ENCODE measurements at regions not wholly inside any gene's neighbourhood (a gene's known extent, or its start where the extent isn't known, plus 50 kb on each side); places are given as distances from the start of the nearest gene placed in this dataset.

DNA sequence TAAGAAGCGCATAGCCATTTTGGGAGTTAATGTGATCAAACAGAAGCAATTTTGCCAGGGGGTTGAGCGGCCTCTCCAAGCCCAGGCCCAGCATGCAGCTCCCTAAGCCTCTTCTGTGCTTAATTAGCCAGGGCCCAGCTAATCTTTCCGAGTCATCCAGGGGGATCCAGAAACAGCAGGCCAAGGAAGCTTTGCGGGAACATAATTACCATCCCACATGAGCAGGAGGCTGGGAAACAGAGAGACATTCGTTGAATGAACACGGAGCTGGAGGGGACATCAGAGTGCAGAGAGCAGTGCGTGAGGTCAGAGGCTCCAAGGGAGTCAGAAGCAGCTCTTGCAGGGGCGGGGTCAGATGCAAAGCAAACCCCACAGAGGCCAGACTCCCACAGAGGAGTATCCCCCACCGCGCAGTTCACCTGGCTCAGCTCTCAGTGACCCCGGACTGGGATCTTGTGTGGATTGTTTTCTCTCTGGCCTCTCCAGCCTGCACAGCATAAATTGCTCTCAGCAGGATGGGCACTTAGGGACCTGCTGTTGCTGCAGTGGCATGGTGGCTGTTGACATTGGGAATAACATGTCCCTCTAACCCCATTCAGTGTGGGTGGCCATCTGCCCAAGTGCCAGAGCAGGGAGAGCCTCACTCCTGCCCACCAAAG is 657.4 kb downstream of the AJAP1 start:
- TF ChIP-seq, protein P1, sequence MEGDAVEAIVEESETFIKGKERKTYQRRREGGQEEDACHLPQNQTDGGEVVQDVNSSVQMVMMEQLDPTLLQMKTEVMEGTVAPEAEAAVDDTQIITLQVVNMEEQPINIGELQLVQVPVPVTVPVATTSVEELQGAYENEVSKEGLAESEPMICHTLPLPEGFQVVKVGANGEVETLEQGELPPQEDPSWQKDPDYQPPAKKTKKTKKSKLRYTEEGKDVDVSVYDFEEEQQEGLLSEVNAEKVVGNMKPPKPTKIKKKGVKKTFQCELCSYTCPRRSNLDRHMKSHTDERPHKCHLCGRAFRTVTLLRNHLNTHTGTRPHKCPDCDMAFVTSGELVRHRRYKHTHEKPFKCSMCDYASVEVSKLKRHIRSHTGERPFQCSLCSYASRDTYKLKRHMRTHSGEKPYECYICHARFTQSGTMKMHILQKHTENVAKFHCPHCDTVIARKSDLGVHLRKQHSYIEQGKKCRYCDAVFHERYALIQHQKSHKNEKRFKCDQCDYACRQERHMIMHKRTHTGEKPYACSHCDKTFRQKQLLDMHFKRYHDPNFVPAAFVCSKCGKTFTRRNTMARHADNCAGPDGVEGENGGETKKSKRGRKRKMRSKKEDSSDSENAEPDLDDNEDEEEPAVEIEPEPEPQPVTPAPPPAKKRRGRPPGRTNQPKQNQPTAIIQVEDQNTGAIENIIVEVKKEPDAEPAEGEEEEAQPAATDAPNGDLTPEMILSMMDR (conservative IDR thresholded peaks at IDR 0.05; ENCODE audit: low read length), result no peak
- no peak overlapping the region for H3K4me3 ChIP-seq (ENCODE audit: low read length)
- no peak for DNase-seq (ENCODE audit: low read depth)

DNA sequence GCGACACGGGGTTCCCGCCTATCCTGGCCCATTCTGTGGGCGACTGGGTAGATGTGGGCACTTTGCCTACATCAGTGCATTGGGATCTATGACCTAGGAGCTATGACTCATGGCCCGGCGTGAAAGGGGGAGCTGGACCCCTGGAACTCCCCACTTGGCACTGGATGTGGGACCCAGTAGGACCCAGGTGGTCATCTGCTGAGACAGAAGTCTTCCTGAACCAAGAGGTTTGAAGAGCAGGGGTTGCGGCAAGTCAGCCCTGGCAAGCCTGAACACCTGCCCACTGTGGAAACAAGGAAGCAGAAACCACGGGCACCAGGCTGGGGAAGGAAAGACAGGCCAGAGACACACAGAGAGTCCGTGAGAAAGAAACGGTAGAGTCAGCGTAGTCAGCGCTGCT is 656.7 kb downstream of the AJAP1 start:
- no peak overlapping the region for H3K4me3 ChIP-seq (ENCODE audit: low read length)
- TF ChIP-seq, protein P1 (conservative IDR thresholded peaks at IDR 0.05; ENCODE audit: low read length), result no peak
- no peak for DNase-seq (ENCODE audit: low read depth)

DNA sequence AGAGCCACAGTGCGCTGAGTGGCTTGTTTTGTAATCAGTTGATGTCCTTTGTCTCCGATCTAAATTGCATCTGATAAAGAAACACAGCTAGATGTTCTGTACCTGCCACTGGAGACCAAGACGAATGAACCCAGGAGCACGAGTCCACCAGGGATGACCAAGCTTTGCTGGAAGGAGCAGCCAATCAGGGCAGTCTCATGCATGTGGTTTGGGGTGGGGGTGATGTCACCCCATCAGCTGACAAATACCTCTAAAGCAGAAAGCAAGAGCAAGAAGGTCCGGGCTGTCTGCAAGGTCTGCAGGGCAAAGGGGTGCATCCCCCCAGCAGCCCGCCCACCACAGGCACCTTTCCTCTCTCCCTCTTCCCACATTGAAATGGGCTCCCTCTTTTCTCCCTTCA is 653.8 kb downstream of the AJAP1 start:
- no peak overlapping the region for H3K4me3 ChIP-seq (ENCODE audit: low read length)
- TF ChIP-seq, protein P1 (conservative IDR thresholded peaks at IDR 0.05; ENCODE audit: low read length), result no peak
- no peak for DNase-seq (ENCODE audit: low read depth)

DNA sequence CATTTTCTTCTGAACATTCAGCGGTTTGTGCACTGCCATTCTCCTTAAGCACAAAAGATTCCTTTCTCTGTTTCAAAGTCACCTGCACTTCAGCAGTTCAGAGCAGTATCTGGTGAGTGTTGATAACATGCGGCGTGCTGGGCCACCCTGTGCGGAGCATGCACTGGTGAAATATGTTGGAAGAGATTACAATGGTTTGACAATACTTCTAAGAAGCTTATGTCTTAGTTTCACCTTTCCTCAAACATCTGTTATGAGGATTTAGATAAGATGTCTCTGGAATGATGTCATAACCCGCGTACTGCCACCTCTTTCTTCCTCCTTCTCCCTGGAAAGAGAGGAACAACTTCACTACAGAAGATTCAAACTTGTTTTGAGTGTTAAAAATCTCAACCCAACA is 650.3 kb downstream of the AJAP1 start:
- no peak overlapping the region for H3K4me3 ChIP-seq (ENCODE audit: low read length)
- TF ChIP-seq, protein P1 (conservative IDR thresholded peaks at IDR 0.05; ENCODE audit: low read length), result no peak
- no peak for DNase-seq (ENCODE audit: low read depth)

DNA sequence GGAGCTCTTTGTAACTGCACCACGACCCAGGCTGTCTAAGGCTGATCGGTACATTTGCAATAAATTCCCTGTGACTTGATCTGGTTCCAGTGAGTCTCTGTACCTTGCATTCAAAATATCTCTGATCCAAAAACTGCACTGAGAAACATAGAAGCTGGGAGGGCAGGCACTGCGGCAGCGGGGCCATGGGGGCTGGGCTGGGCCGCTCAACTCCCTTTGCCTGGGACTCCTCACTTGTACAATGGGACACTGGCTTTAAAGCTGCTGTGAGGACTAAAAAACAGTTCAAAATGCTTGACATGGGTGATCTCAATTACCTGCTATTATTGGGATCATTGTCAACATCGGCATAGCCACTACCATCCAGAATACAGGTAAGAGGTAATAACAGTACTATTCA is 644.0 kb downstream of the AJAP1 start:
- no peak for DNase-seq (ENCODE audit: low read depth)
- H3K4me3 ChIP-seq (ENCODE audit: low read length), result no peak overlapping the region
- TF ChIP-seq, protein P1 (conservative IDR thresholded peaks at IDR 0.05; ENCODE audit: low read length), result no peak

DNA sequence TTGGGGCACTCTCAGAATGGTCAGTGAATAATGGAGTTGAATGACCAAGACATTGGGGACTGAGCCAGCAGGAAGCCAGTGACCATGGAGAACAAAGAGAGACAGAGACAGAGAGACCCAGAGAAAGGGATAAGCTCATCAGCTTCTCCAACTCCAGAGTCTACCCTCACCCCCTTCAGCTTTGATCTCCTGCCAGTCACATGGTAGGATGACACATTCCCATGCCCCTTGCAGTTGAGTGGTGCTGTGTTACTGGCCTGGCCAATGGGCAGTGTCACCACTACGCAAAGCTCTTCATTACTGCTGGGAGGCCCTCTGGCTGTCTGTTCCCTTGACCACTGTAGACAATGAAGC is 643.5 kb downstream of the AJAP1 start:
- H3K4me3 ChIP-seq (ENCODE audit: low read length), result no peak overlapping the region
- TF ChIP-seq, protein P1 (conservative IDR thresholded peaks at IDR 0.05; ENCODE audit: low read length), result no peak
- DNase-seq (ENCODE audit: low read depth), result no peak

DNA sequence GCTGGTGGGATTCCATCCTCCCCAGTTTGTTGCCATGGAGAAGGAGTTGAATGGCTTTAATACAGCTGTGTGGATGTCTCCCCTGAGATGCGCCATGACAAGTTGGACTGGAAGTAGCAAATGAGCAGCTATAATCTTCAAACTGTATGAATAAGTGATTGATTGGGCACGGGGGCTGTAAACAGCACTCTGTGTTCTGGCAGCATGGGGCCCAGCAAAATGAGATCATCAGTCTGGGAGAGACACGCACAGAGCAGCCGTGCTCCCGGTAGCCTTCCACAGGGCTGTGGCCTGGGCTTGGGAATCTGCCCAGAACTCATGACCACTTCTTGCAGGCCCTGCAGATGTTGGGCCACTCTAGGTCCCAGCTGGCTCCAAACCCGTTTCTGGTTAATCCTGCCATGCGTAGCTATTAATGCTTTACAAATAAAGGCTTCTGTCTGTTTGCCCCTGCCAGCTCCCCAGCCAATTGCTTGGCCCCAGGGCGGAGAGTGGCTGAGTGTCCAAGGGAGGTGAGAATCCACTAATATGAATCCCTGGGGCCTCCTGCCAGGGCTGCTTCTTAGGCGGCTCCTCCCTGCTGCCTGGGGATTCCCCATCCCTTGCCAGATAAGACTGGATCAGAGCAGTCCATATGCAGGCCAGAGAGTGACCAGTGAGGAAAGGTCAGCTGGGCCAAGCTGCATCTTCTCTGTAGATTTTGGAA is 642.9 kb downstream of the AJAP1 start:
- no peak for DNase-seq (ENCODE audit: low read depth)
- TF ChIP-seq, protein P1 (conservative IDR thresholded peaks at IDR 0.05; ENCODE audit: low read length), result no peak
- no peak overlapping the region for H3K4me3 ChIP-seq (ENCODE audit: low read length)
